ENCODE measurements at regions not wholly inside any gene's neighbourhood (a gene's known extent, or its start where the extent isn't known, plus 50 kb on each side); places are given as distances from the start of the nearest gene placed in this dataset.

DNA sequence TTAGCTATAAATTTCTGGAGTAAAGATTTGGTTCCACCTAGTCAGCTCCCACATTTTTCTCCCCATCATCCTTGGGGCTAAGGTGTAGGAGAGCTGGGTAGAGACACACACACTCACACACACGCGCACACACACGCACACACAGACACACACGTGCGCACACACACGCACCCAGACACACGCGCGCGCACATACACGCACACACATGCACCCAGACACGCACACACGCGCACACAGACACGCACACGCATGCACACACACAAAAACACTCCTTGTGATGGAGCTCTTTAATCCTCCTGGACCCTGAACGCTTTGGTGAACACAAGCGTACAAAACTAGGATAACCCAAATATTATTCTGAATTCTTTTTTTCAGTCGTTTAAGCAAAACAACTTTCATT, 253.6 kb downstream of the C16orf95 start:
- Histone ChIP-seq H3K4me2 (ENCODE audit: low read length) (no peak overlapping the region), H3K36me3 (ENCODE audit: insufficient read depth, low read length) (no peaks in the 10 kb centered on the region), H3K4me1 (ENCODE audit: control insufficient read depth, insufficient read depth, low read length) (peaks cover 9% of the 10 kb centered on the region), H3K9ac (ENCODE audit: low read depth, low read length) (no peak overlapping the region), H3K9me3 (replicated peaks; ENCODE audit: low read length) (no peaks in the 10 kb centered on the region), H3K4me3 (ENCODE audit: low read length) (no peak overlapping the region), H3K27me3 (ENCODE audit: control insufficient read depth, insufficient read depth, low read length) (no peaks in the 10 kb centered on the region)

- H3K4me1 ChIP-seq (ENCODE audit: control insufficient read depth, insufficient read depth, low read length): peaks cover 9% of the 10 kb centered on the region
- no peaks in the 10 kb centered on the region for H3K9me3 ChIP-seq (replicated peaks; ENCODE audit: low read length)
- peaks cover 11% of the 10 kb centered on the region for H3K27me3 ChIP-seq (ENCODE audit: control insufficient read depth, insufficient read depth, low read length)
- no peaks in the 10 kb centered on the region for H3K36me3 ChIP-seq (ENCODE audit: insufficient read depth, low read length)
- H3K4me3 ChIP-seq (ENCODE audit: low read length): no peak overlapping the region
- peak overlapping the region; percentile 65 for H3K4me2 ChIP-seq (ENCODE audit: low read length)
- H3K9ac ChIP-seq (ENCODE audit: low read depth, low read length): no peak overlapping the region
Observed at GRCh38 chr16:87064731-87065445, 252.3 kb downstream of the C16orf95 start.

DNA sequence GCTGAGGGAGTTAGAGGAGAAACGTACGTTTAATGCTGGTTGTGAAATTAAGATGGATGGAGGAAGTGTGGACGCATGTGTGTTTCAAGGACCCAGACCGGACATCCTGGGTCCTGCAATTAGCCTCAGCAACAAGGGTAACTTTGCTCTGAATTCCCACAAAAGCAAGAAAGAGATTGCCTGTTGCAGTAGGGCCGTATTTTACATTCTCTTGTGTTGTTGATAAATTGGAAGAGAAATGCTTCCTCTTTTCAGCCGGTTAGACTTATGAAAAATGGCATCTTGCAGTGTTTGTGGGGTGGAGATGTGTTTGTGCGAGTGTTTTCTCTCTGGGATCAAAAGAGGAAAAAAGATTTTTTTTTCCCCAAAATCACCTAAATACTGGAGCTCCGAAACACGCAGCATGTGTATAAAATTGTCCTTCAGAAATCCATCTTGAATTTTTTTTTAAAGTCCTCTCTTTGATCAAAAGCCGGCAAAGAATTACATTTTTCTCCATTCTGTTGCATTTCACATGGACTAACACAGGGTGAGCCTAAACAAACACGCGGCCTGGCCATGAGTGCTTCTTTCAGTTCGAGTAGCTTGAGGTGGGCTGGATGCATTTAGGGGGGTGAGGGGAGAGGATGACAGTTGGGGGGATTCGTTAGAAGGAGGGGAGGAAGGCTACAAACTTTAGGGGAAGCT, 251.6 kb downstream of the C16orf95 start:
- no peaks in the 10 kb centered on the region for H3K9me3 ChIP-seq (replicated peaks; ENCODE audit: low read length)
- H3K4me1 ChIP-seq (ENCODE audit: control insufficient read depth, insufficient read depth, low read length): peaks cover 4% of the 10 kb centered on the region
- H3K27me3 ChIP-seq (ENCODE audit: control insufficient read depth, insufficient read depth, low read length): peaks cover 18% of the 10 kb centered on the region
- H3K4me3 ChIP-seq (ENCODE audit: low read length): no peak overlapping the region
- H3K9ac ChIP-seq (ENCODE audit: low read depth, low read length): no peak overlapping the region
- no peaks in the 10 kb centered on the region for H3K36me3 ChIP-seq (ENCODE audit: insufficient read depth, low read length)
- peak overlapping the region; percentile 65 for H3K4me2 ChIP-seq (ENCODE audit: low read length)

DNA sequence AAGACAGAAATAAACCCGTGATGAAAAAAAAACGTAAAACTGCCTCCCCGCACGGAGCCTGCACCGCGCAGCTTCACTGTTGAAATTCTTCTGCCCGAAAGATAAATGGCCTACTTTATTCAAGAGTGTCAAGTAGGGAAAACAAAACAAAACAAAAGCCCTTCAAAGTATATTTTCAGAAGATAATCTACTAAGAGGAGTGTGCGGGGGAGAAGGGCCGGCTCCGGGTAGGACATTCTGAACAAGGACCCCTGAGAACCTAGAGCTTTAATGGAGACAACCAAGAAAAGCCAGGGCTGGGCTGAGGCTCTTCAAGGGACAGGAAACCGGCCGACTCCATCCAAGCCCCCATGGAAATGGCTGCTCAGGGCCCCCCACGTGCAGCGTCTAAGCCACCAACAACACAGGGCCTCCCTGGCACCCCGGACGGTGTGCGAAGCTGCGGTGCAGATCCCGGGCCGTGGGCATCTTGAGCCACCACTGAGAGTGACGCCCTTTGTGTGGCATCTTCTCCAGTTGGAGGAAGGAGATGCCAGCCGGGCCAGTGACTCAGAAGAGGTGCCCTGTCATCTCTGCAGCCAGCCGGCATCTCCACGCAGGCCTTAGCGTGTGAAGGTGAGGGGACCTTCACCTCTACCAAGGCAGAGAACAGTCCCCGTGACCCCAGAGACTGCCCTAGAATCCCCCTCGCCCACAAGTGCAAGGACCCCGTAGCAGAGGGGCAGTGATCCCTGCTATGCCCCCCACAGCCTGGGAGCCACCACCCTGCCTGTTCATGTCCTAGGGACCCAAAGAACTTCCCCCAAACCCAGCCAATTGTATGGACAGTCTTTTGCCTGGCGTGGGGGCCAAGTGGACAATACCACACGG, 250.8 kb downstream of the C16orf95 start:
- H3K27me3 ChIP-seq (ENCODE audit: control insufficient read depth, insufficient read depth, low read length): peaks cover 26% of the 10 kb centered on the region
- H3K9ac ChIP-seq (ENCODE audit: low read depth, low read length): no peak overlapping the region
- H3K4me2 ChIP-seq (ENCODE audit: low read length): no peak overlapping the region
- no peaks in the 10 kb centered on the region for H3K9me3 ChIP-seq (replicated peaks; ENCODE audit: low read length)
- no peak overlapping the region for H3K4me3 ChIP-seq (ENCODE audit: low read length)
- peaks cover 3% of the 10 kb centered on the region for H3K4me1 ChIP-seq (ENCODE audit: control insufficient read depth, insufficient read depth, low read length)
- H3K36me3 ChIP-seq (ENCODE audit: insufficient read depth, low read length): no peaks in the 10 kb centered on the region

DNA sequence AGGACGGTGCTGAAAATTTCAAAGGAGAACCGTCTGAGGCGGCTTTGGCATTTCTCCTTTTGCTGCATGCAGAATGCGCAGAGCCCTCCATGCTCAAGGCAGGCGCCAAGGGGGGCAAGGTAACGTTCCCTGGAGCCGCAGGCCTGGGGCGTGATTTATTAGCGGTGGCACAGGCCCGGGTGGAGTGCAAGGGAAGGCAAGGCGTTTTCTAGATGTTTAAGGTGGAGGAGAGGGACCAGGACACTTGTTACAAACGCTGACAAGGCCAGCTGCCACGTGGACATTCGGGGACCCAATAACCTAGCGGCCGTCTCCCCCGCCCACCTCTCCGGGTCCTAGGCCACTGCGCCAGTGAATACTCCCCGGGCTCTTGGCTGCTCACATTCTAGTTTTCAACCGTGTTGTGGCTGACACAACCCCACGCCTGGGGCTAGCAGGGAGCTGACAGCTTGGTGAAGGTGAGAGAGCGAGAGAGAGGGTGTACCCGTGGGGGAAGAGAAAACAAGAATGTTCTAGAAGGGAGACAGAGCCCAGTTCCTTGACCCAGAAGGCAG, 250.1 kb downstream of the C16orf95 start:
- Histone ChIP-seq H3K4me3 (ENCODE audit: low read length) (no peak overlapping the region), H3K4me2 (ENCODE audit: low read length) (no peak overlapping the region), H3K9me3 (replicated peaks; ENCODE audit: low read length) (no peaks in the 10 kb centered on the region), H3K36me3 (ENCODE audit: insufficient read depth, low read length) (no peaks in the 10 kb centered on the region), H3K27me3 (ENCODE audit: control insufficient read depth, insufficient read depth, low read length) (peaks cover 30% of the 10 kb centered on the region), H3K9ac (ENCODE audit: low read depth, low read length) (no peak overlapping the region), H3K4me1 (ENCODE audit: control insufficient read depth, insufficient read depth, low read length) (peaks cover 3% of the 10 kb centered on the region)

GRCh38 chr16:87067836-87068761, 249.1 kb downstream of the C16orf95 start:
- H3K4me1 ChIP-seq (ENCODE audit: control insufficient read depth, insufficient read depth, low read length): no peaks in the 10 kb centered on the region
- no peak overlapping the region for H3K4me2 ChIP-seq (ENCODE audit: low read length)
- H3K9me3 ChIP-seq (replicated peaks; ENCODE audit: low read length): no peaks in the 10 kb centered on the region
- H3K36me3 ChIP-seq (ENCODE audit: insufficient read depth, low read length): no peaks in the 10 kb centered on the region
- no peak overlapping the region for H3K4me3 ChIP-seq (ENCODE audit: low read length)
- H3K27me3 ChIP-seq (ENCODE audit: control insufficient read depth, insufficient read depth, low read length): peaks cover 32% of the 10 kb centered on the region
- no peak overlapping the region for H3K9ac ChIP-seq (ENCODE audit: low read depth, low read length)

GRCh38 chr16:87068762-87069150, 248.4 kb downstream of the C16orf95 start:
- Histone ChIP-seq H3K4me1 (ENCODE audit: control insufficient read depth, insufficient read depth, low read length) (no peaks in the 10 kb centered on the region), H3K9ac (ENCODE audit: low read depth, low read length) (no peak overlapping the region), H3K36me3 (ENCODE audit: insufficient read depth, low read length) (no peaks in the 10 kb centered on the region), H3K4me2 (ENCODE audit: low read length) (no peak overlapping the region), H3K4me3 (ENCODE audit: low read length) (no peak overlapping the region), H3K9me3 (replicated peaks; ENCODE audit: low read length) (no peaks in the 10 kb centered on the region), H3K27me3 (ENCODE audit: control insufficient read depth, insufficient read depth, low read length) (peaks cover 38% of the 10 kb centered on the region)

- H3K4me2 ChIP-seq (ENCODE audit: low read length): no peak overlapping the region
- no peak overlapping the region for H3K4me3 ChIP-seq (ENCODE audit: low read length)
- H3K27me3 ChIP-seq (ENCODE audit: control insufficient read depth, insufficient read depth, low read length): peaks cover 38% of the 10 kb centered on the region
- H3K9ac ChIP-seq (ENCODE audit: low read depth, low read length): no peak overlapping the region
- H3K9me3 ChIP-seq (replicated peaks; ENCODE audit: low read length): no peaks in the 10 kb centered on the region
- H3K36me3 ChIP-seq (ENCODE audit: insufficient read depth, low read length): no peaks in the 10 kb centered on the region
- no peaks in the 10 kb centered on the region for H3K4me1 ChIP-seq (ENCODE audit: control insufficient read depth, insufficient read depth, low read length)
Observed at GRCh38 chr16:87070657-87071056, 246.5 kb downstream of the C16orf95 start.

DNA sequence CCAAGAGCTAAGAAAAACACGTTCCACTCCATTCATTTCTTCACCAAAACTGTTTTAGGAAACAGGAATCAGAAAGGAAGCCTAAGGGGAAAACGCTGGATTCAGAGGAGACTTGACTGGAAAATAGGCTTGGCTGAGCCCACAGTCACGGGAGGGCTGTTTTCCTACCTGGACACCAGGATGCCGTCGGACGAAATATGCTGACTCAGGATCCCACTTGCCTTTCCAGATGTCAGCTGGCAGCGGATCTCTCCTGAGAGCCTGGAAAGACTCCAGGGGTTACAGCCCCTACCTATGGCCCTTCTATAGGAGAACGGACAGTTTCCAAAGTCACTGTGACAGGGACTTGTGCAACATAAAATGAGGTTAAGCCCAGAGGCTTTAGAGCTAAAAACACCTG, 245.1 kb downstream of the C16orf95 start:
- Histone ChIP-seq H3K27me3 (ENCODE audit: control insufficient read depth, insufficient read depth, low read length) (peaks cover 38% of the 10 kb centered on the region), H3K9me3 (replicated peaks; ENCODE audit: low read length) (no peaks in the 10 kb centered on the region), H3K9ac (ENCODE audit: low read depth, low read length) (no peak overlapping the region), H3K4me2 (ENCODE audit: low read length) (no peak overlapping the region), H3K4me1 (ENCODE audit: control insufficient read depth, insufficient read depth, low read length) (peaks cover 4% of the 10 kb centered on the region), H3K4me3 (ENCODE audit: low read length) (no peak overlapping the region), H3K36me3 (ENCODE audit: insufficient read depth, low read length) (no peaks in the 10 kb centered on the region)

DNA sequence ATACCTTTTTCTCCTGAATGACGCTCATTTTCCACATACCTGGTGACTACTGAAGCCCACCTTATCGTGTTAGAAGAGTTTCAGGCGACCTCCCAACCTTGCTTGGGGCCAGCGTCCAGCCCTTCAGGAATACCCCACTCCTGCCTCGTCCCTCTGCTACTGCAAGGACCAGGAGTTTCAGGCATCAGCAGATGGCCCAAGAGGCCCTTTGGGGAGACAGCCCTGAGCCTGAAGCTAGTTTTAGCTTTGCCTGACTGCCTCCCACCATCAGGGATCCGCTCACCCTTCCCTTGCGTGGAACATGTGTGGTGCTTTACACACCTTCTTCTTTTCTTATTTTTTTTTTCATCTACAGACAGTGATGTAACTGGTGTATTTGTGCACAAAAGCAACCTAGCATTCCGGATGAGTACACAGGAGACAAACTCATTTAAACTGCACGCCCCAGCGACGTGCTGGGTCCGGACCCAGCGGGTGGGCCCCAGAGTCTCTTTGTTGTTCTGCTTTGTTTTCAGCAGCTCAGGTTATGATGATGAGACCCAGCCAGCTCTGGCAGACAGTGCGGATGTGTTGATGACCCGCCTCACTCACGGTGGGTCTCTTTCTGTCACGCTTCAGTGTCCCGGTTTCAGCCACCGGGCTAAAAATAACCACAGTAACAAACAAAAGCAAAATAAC, 242.4 kb downstream of the C16orf95 start:
- Histone ChIP-seq H3K9me3 (replicated peaks; ENCODE audit: low read length) (no peaks in the 10 kb centered on the region), H3K4me1 (ENCODE audit: control insufficient read depth, insufficient read depth, low read length) (peaks cover 6% of the 10 kb centered on the region)

More for the DNA sequence above, 242.4 kb downstream of the C16orf95 start:
- Histone ChIP-seq H3K9ac (ENCODE audit: low read depth, low read length) (no peak overlapping the region), H3K36me3 (ENCODE audit: insufficient read depth, low read length) (no peaks in the 10 kb centered on the region), H3K4me2 (ENCODE audit: low read length) (no peak overlapping the region), H3K27me3 (ENCODE audit: control insufficient read depth, insufficient read depth, low read length) (peaks cover 27% of the 10 kb centered on the region), H3K4me3 (ENCODE audit: low read length) (no peak overlapping the region)
